Hepatocyte (in vitro differentiated cells): ENCODE measurements at regions not wholly inside any gene's neighbourhood (a gene's known extent, or its start where the extent isn't known, plus 50 kb on each side); places are given as distances from the start of the nearest gene placed in this dataset.
"Not testable (repeated sequence)": the region's sequence is repeated elsewhere in the genome, so short reads cannot be mapped to it uniquely, and the experiment has no call there.

Source experiments
- EZH2 ChIP-seq: fragments of 200-600 bp; sonication (generic); IDR thresholded peaks from 2 replicates; pipeline ENCODE4 v1.6.1; 2016; ENCODE audit warnings: antibody characterized with exemption, mild to moderate bottlenecking, borderline replicate concordance
- EZH2phosphoT487 ChIP-seq: fragments of 200-600 bp; sonication (generic); IDR thresholded peaks from one replicate; pipeline ENCODE4 v1.6.1; 2018; ENCODE audit warnings: antibody characterized with exemption, mild to moderate bottlenecking, low read depth, moderate library complexity; ENCODE audit not compliant: unreplicated experiment, severe bottlenecking
- TF ChIP-seq, protein P1 (sequence below): fragments of 200-600 bp; sonication (generic); IDR thresholded peaks from 2 replicates; pipeline ENCODE4 v1.5.1; 2016; ENCODE audit warnings: antibody characterized with exemption, mild to moderate bottlenecking; ENCODE audit not compliant: poor library complexity

GRCh38 chr1:149260736-149261340 is 157.5 kb upstream of the NBPF9 start:
- TF ChIP-seq, protein P1, sequence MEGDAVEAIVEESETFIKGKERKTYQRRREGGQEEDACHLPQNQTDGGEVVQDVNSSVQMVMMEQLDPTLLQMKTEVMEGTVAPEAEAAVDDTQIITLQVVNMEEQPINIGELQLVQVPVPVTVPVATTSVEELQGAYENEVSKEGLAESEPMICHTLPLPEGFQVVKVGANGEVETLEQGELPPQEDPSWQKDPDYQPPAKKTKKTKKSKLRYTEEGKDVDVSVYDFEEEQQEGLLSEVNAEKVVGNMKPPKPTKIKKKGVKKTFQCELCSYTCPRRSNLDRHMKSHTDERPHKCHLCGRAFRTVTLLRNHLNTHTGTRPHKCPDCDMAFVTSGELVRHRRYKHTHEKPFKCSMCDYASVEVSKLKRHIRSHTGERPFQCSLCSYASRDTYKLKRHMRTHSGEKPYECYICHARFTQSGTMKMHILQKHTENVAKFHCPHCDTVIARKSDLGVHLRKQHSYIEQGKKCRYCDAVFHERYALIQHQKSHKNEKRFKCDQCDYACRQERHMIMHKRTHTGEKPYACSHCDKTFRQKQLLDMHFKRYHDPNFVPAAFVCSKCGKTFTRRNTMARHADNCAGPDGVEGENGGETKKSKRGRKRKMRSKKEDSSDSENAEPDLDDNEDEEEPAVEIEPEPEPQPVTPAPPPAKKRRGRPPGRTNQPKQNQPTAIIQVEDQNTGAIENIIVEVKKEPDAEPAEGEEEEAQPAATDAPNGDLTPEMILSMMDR = not testable (repeated sequence)
- not testable (repeated sequence) for TF ChIP-seq EZH2, EZH2phosphoT487
